Mesodermal cell (in vitro differentiated cells): ENCODE measurements at regions not wholly inside any gene's neighbourhood (a gene's known extent, or its start where the extent isn't known, plus 50 kb on each side); places are given as distances from the start of the nearest gene placed in this dataset.

Experiments used
- H3K27ac ChIP-seq: 2 replicates; pipeline ENCODE4 v1.7.0; 2013; ENCODE audit warnings: mild to moderate bottlenecking, low read depth, low read length, moderate library complexity; ENCODE audit not compliant: severe bottlenecking
- H3K36me3 ChIP-seq: 2 replicates; pipeline ENCODE4 v1.7.1; 2013; ENCODE audit warnings: mild to moderate bottlenecking, low read length, moderate library complexity; ENCODE audit not compliant: control insufficient read depth, insufficient read depth
- H3K4me1 ChIP-seq: one replicate; pipeline ENCODE4 v1.7.1; 2013; ENCODE audit warnings: mild to moderate bottlenecking, low read length; ENCODE audit not compliant: insufficient read depth, control insufficient read depth, poor library complexity, severe bottlenecking
- H3K4me3 ChIP-seq: 2 replicates; pipeline ENCODE4 v1.7.0; 2013; ENCODE audit warnings: low read length, control low read depth, mild to moderate bottlenecking; ENCODE audit not compliant: insufficient read depth, poor library complexity, severe bottlenecking; ENCODE audit errors: extremely low read depth
- H3K9me3 ChIP-seq: 2 replicates; pipeline ENCODE4 v1.7.1; 2013; ENCODE audit warnings: mild to moderate bottlenecking, low read length, moderate library complexity; ENCODE audit not compliant: control insufficient read depth
- WGBS, 2 experiments: methylation state at CpG; one replicate each; pipeline ENCODE4 v1.1.5; 2013; ENCODE audit warnings: missing lambda C conversion rate in 2 of 2; ENCODE audit not compliant: insufficient coverage in 2 of 2; 5-methylcytosine and 5-hydroxymethylcytosine counted together

DNA sequence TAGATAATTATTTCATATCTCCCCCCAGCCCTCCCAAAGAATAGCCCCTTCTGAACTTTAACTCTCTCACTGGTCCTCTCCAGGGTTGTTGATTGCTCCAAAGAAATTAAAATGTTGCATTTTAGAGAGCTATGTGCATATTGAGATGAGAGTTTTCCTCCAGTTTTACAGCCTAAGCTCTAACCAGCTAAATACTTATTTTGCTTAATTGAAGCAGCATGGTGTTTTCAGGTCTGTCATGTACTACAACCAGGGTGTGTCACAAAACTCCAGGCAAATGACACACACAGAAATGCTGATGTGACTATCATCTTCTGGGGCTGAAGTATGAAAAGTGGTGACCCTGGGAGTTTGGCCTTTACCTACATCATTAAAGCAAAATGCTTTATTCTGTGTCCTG is 196.8 kb upstream of the STXBP5 start:
- no peak overlapping the region for H3K4me3 ChIP-seq
- H3K27ac ChIP-seq: no peak overlapping the region
- H3K9me3 ChIP-seq: peaks cover 5% of the 10 kb centered on the region
- no peaks in the 10 kb centered on the region for H3K36me3 ChIP-seq
- H3K4me1 ChIP-seq: no peaks in the 10 kb centered on the region

GRCh38 chr6:147009358-147009757 is 194.9 kb upstream of the STXBP5 start:
- peaks cover 5% of the 10 kb centered on the region for H3K9me3 ChIP-seq
- H3K4me3 ChIP-seq: no peak overlapping the region
- WGBS, 2 experiments: no CpG with 5 or more reads among the region's 2 CpGs
- no peaks in the 10 kb centered on the region for H3K36me3 ChIP-seq
- H3K27ac ChIP-seq: no peak overlapping the region
- no peaks in the 10 kb centered on the region for H3K4me1 ChIP-seq

- Histone ChIP-seq H3K4me3 (no peak overlapping the region), H3K27ac (no peak overlapping the region), H3K4me1 (no peaks in the 10 kb centered on the region), H3K36me3 (no peaks in the 10 kb centered on the region), H3K9me3 (no peaks in the 10 kb centered on the region)
- 91 to 97% methylated on average over 3 to 5 of the region's 5 CpGs for WGBS, 2 experiments
Measured at GRCh38 chr6:147015674-147016073, 188.5 kb upstream of the STXBP5 start.

- 80 to 100% methylated on average over 1 of the region's 3 CpGs for WGBS, 2 experiments
- Histone ChIP-seq H3K4me1 (no peaks in the 10 kb centered on the region), H3K36me3 (no peaks in the 10 kb centered on the region), H3K9me3 (no peaks in the 10 kb centered on the region), H3K4me3 (no peak overlapping the region), H3K27ac (no peak overlapping the region)
Measured at GRCh38 chr6:147016440-147016839, 187.8 kb upstream of the STXBP5 start.

- WGBS, 2 experiments: 90 to 100% methylated on average over 2 to 3 of the region's 4 CpGs
- no peaks in the 10 kb centered on the region for H3K36me3 ChIP-seq
- no peaks in the 10 kb centered on the region for H3K4me1 ChIP-seq
- no peaks in the 10 kb centered on the region for H3K9me3 ChIP-seq
- no peak overlapping the region for H3K27ac ChIP-seq
- no peak overlapping the region for H3K4me3 ChIP-seq
Measured at GRCh38 chr6:147017153-147017552, 187.1 kb upstream of the STXBP5 start.

- no peak overlapping the region for H3K4me3 ChIP-seq
- no peaks in the 10 kb centered on the region for H3K4me1 ChIP-seq
- H3K27ac ChIP-seq: no peak overlapping the region
- H3K36me3 ChIP-seq: no peaks in the 10 kb centered on the region
- no peaks in the 10 kb centered on the region for H3K9me3 ChIP-seq
Measured at GRCh38 chr6:147019001-147019400, 185.2 kb upstream of the STXBP5 start.

- Histone ChIP-seq H3K4me1 (no peaks in the 10 kb centered on the region), H3K27ac (no peak overlapping the region), H3K9me3 (no peaks in the 10 kb centered on the region), H3K4me3 (no peak overlapping the region), H3K36me3 (no peaks in the 10 kb centered on the region)
- WGBS, 2 experiments: 87 to 93% methylated on average over 2 of the region's 2 CpGs
Measured at GRCh38 chr6:147022041-147022440, 182.2 kb upstream of the STXBP5 start.

GRCh38 chr6:147023148-147023547 is 181.1 kb upstream of the STXBP5 start:
- no peak overlapping the region for H3K4me3 ChIP-seq
- H3K9me3 ChIP-seq: no peaks in the 10 kb centered on the region
- no peaks in the 10 kb centered on the region for H3K4me1 ChIP-seq

DNA sequence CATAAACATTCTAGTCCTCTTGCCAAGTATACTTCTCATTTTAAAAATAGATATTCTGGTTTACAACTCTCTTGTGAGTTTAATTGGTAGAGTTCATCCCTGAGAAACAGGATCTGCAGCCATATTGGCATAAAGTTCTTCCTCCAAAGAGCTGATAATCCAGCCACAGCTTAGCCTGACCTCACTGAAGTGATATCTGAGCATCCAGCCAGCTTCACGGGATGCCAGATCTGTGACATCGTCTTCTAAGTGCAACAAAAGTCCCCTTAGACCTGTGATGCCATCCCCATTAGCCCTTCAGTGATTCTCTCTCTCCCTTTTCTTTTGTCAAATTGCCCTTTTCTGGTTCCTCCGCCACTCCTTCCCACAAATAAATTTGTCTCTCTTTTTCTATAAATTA is 180.6 kb upstream of the STXBP5 start:
- Histone ChIP-seq H3K36me3 (no peaks in the 10 kb centered on the region), H3K4me1 (no peaks in the 10 kb centered on the region), H3K4me3 (no peak overlapping the region), H3K9me3 (no peaks in the 10 kb centered on the region), H3K27ac (no peak overlapping the region)
- 76 to 79% methylated on average over 2 to 3 of the region's 3 CpGs for WGBS, 2 experiments

More at GRCh38 chr6:147023148-147023547, 181.1 kb upstream of the STXBP5 start:
- no peak overlapping the region for H3K27ac ChIP-seq
- no peaks in the 10 kb centered on the region for H3K36me3 ChIP-seq

GRCh38 chr6:147029923-147030322 is 174.3 kb upstream of the STXBP5 start:
- no peak overlapping the region for H3K27ac ChIP-seq
- H3K4me3 ChIP-seq: no peak overlapping the region
- H3K4me1 ChIP-seq: no peaks in the 10 kb centered on the region
- no CpG with 5 or more reads among the region's 1 CpG for WGBS, 2 experiments
- no peaks in the 10 kb centered on the region for H3K36me3 ChIP-seq
- peaks cover 3% of the 10 kb centered on the region for H3K9me3 ChIP-seq

DNA sequence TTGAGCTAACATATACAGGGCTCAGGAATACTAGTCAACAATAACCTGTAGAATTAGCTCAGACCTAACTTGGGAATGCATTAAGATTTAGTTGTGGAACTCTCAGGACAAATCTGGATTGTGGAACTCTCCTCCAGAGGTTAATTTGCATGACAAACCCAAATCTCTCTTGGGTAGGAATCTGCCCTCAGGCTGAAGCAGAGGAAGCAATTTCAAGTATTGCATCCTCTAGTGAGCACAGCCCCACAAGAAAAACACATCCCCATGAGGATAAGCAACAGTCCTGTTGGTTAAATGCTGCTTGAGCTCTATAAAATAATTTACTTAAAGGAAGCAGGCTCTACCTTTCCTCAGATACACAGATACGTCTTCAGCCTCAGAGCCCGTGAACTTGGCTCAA is 170.9 kb upstream of the STXBP5 start:
- no peaks in the 10 kb centered on the region for H3K36me3 ChIP-seq
- WGBS, 2 experiments: 80% methylated on average over 1 of the region's 2 CpGs; no CpG with 5 or more reads in 1 of the 2 experiments
- H3K9me3 ChIP-seq: peaks cover 3% of the 10 kb centered on the region
- no peaks in the 10 kb centered on the region for H3K4me1 ChIP-seq
- no peak overlapping the region for H3K4me3 ChIP-seq
- H3K27ac ChIP-seq: no peak overlapping the region

DNA sequence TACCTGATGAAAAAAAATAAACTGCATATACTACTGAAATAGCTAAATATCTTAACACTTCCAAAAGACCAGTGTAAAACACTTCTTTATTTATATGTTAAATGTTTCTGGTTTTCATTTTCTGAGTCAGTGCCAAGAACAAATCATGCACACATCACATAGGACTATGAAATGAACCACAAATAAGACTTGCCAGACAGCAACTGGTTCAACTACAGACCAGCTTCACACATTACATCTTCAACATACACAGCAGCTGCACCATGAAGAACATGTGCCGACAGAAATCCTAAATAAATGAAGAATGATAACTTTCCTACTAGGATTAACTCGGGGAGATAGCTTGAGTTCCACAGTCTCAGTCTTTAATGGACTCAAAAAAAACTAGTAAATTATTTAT is 168.3 kb upstream of the STXBP5 start:
- no peaks in the 10 kb centered on the region for H3K36me3 ChIP-seq
- WGBS, 2 experiments: no CpG with 5 or more reads among the region's 2 CpGs
- peaks cover 3% of the 10 kb centered on the region for H3K9me3 ChIP-seq
- no peak overlapping the region for H3K4me3 ChIP-seq
- H3K27ac ChIP-seq: no peak overlapping the region
- H3K4me1 ChIP-seq: no peaks in the 10 kb centered on the region
